Activated naive CD4-positive, alpha-beta T cell treated with Interleukin-2 at 50 U/mL for 16 hours (primary cell): ENCODE measurements at regions not wholly inside any gene's neighbourhood (a gene's known extent, or its start where the extent isn't known, plus 50 kb on each side); places are given as distances from the start of the nearest gene placed in this dataset.
"Not testable (repeated sequence)": the region's sequence is repeated elsewhere in the genome, so short reads cannot be mapped to it uniquely, and the experiment has no call there.

Experiments
- DNase-seq: peaks from one replicate; pipeline ENCODE4 v3.0.0-alpha.2; 2020

GRCh38 chr10:34058845-34059614, 724.6 kb upstream of the NRP1 start:
- no peak for DNase-seq

GRCh38 chr10:34055410-34055985, 721.0 kb upstream of the NRP1 start:
- DNase-seq: not testable (repeated sequence)

- DNase-seq: peak; percentile 35
Measured at GRCh38 chr10:34049887-34050286, 715.4 kb upstream of the NRP1 start.

- no peak for DNase-seq
Measured at GRCh38 chr10:34049469-34049868, 715.0 kb upstream of the NRP1 start.

DNA sequence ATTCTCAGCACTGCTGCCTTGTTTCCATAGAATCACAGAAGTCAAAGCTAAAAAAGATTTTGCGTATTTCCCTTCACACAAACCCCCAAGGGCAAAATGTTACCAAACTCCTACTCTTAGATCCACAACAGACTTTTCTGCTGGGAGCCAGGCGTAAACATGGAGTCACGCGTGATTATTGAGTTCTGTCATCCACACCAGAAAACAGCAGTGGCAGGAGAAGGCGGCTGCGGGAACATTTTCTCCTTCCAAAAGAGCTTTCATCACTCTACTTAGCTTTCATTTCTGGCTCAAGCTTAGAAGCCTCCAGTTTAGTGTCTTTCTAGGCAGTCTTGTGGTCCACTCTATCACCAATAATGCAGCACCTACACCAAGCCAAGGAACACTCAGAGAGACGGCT, 712.9 kb upstream of the NRP1 start:
- no peak for DNase-seq

DNA sequence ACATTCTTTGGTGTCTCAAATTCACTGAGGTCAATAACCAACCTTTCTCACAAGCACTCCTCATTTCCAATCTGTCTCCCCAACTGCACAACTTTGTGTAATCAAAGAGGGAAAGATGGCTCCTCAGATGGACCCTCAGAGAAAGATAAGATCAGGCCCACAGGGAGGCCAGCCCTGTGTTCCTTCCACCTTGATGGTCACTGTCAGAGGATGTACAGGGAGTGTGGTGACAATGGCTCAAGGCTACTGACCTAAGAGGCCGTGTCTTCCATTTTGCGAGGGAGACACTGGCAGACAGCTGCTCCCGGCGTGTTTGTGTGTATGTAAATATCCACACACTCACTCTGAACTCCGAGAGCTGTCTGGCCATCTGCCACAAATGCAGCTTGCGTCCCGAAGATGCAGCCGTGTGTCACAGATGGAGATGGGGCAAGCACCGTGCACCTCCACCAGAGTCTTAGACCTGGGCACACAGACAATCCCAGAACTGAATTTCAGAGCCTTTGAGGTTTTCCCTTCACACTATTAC, 712.1 kb upstream of the NRP1 start:
- no peak for DNase-seq

GRCh38 chr10:34045571-34046190, 711.2 kb upstream of the NRP1 start:
- DNase-seq: no peak

GRCh38 chr10:34041871-34042270, 707.4 kb upstream of the NRP1 start:
- no peak for DNase-seq

DNA sequence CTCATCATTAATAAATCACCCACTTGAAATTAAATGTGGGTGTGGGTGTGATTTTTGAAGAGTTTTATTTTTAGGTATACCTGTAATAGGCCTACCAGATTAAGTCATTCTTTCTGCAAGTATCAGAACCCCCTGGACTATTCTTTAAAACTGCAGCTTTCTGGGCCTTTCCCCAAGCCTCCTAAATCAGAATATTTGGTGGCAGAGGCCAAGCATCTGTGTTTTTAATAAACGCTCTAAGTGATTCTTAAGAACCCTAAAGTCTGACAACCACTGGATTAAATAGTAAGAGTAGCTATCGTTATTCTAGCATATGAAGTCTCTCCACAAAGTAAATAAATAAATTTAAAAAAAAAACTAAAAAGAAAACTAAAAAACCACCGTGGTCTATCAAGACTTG, 703.0 kb upstream of the NRP1 start:
- no peak for DNase-seq

- DNase-seq: not testable (repeated sequence)
Measured at GRCh38 chr10:34035241-34035790, 700.8 kb upstream of the NRP1 start.

GRCh38 chr10:34033078-34033477, 698.6 kb upstream of the NRP1 start:
- DNase-seq: no peak

DNA sequence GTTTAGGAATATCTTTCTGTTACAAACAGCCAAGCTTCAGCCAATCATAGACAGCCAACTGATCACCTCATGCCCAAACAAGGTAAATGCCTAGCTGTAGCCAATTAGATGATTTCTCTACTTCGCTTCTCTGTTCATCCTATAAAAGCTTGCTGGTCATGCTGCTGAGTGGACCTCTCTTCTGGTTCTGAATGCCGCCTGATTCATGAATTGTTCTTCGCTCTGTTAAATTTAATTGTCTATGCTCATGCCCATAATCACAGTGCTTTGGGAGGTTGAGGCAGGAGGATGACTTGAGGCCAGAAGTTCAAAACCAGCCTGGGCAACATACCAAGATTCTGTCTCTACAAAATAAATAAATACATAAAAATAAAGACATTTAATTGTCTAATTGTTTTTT, 698.1 kb upstream of the NRP1 start:
- no peak for DNase-seq

GRCh38 chr10:34031400-34031799, 696.9 kb upstream of the NRP1 start:
- no peak for DNase-seq

DNA sequence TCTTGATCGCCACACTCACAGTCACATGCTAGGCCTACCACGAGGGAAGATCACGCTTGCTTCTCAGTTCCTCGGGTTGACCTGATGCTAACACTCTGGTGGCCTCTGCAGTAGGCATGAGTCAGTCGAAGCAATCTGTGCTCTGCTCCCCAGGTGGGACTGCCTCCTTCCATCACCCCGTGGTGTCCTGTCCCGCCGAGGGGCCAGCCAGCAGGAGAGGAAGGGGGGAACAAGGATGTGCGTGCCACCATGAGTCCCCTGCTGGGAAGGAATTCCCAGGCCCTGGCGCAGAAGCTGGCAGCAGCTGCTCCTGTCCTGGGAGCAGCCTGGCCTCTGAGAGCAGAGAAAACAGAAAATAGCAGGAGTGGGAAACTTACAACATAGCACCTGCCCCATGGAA, 695.0 kb upstream of the NRP1 start:
- DNase-seq: no peak

GRCh38 chr10:34028936-34029335, 694.5 kb upstream of the NRP1 start:
- DNase-seq: no peak

GRCh38 chr10:34024693-34025425, 690.4 kb upstream of the NRP1 start:
- no peak for DNase-seq

DNA sequence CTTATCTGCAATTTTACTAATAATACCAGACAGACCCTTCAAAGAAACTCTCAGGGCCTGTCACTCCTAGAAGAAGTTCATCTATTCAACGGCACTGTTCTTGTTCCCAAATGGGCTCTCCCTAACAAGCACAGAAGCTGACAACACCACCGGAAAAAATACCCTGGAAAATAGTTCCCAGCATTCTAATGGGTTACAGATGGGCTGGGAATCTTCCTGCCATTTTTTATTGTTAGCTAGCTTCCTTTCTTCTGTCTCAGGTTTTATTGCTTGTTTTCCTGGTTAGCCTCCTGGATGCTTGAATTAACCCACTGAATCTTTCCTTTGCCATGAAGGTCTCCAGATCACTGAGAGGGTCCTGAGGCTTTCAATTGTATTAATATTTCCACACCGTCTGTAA, 689.8 kb upstream of the NRP1 start:
- no peak for DNase-seq

- DNase-seq: no peak
Measured at GRCh38 chr10:34022195-34022594, 687.7 kb upstream of the NRP1 start.

- DNase-seq: no peak
Measured at GRCh38 chr10:34018784-34019183, 684.3 kb upstream of the NRP1 start.

- DNase-seq: no peak
Measured at GRCh38 chr10:34018129-34018528, 683.7 kb upstream of the NRP1 start.

DNA sequence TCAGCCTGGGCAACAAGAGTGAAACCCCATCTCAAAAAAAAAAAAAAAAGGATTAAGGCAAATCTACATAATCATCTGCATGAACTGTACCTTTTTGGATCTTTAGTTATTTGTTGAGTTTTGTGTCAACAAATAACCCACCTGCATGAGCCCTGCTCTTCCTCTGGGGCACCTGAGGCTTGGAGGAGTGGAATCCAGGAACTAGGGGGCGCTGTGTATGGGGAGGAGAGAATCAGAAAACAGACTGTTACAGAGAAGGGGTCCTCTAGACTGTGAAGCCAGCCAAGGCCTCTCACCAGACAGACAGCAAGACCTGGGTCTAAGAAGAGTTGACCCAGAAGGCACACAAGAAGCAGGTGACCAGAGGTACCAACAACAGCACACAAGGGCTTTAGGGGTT, 682.8 kb upstream of the NRP1 start:
- DNase-seq: no peak

GRCh38 chr10:34016576-34016975, 682.1 kb upstream of the NRP1 start:
- DNase-seq: no peak

GRCh38 chr10:34015700-34016099, 681.2 kb upstream of the NRP1 start:
- DNase-seq: no peak
